ENCODE measurements at regions not wholly inside any gene's neighbourhood (a gene's known extent, or its start where the extent isn't known, plus 50 kb on each side); places are given as distances from the start of the nearest gene placed in this dataset.
A peak's percentile ranks its signal among the peaks of the same experiment; 100 is the strongest.

- TF ChIP-seq AR (CRISPR knock-in tag; IDR thresholded peaks at IDR 0.05): no peak
- no peak for TF ChIP-seq MYBL2 (CRISPR knock-in tag; IDR thresholded peaks at IDR 0.05)
- TF ChIP-seq AFF4 (CRISPR knock-in tag; IDR thresholded peaks at IDR 0.05; ENCODE audit: borderline replicate concordance): no peak
- TF ChIP-seq GRHL2 (CRISPR knock-in tag; IDR thresholded peaks at IDR 0.05; ENCODE audit: insufficient replicate concordance, severe bottlenecking): no peak
- no peak for TF ChIP-seq IRF2 (CRISPR knock-in tag; IDR thresholded peaks at IDR 0.05; ENCODE audit: borderline replicate concordance, low read depth)
- TF ChIP-seq PRDM15 (CRISPR knock-in tag; IDR thresholded peaks at IDR 0.05): no peak
- no peak for TF ChIP-seq NR1H2 (CRISPR knock-in tag; IDR thresholded peaks at IDR 0.05)
- TF ChIP-seq JAZF1 (CRISPR knock-in tag; IDR thresholded peaks at IDR 0.05): no peak
- no peak for TF ChIP-seq GTF2I (CRISPR knock-in tag; conservative IDR thresholded peaks at IDR 0.05)
- TF ChIP-seq ZNF532 (CRISPR knock-in tag; IDR thresholded peaks at IDR 0.05; ENCODE audit: borderline replicate concordance): no peak
Measured at GRCh38 chr14:83017296-83017695, 1483.6 kb upstream of the SEL1L start (continued).

GRCh38 chr14:83019744-83020414 lies 1486.2 kb upstream of the SEL1L start:
- Mint-ChIP-seq H3K9me3 (no peaks in the 10 kb centered on the region), H3K27ac (0 out of 2 replicates have a peak overlapping the region, but pooled peaks have one; percentile 3), H3K4me3 (no peak overlapping the region), H3K36me3 (no peaks in the 10 kb centered on the region), H3K4me1 (peaks cover 12% of the 10 kb centered on the region), H3K27me3 (ENCODE audit: low read depth) (no peaks in the 10 kb centered on the region)
- TF ChIP-seq ATF3 (CRISPR knock-in tag; conservative IDR thresholded peaks at IDR 0.05): no peak
- ChIA-PET POLR2A (no interaction called here), CTCF (no interaction called here)
- DNase-seq (ENCODE audit: low spot score): no peak
- ATAC-seq: no peak

Measured in WTC11 (cell line).